CD4-positive, alpha-beta memory T cell (primary cell): ENCODE measurements at regions not wholly inside any gene's neighbourhood (a gene's known extent, or its start where the extent isn't known, plus 50 kb on each side); places are given as distances from the start of the nearest gene placed in this dataset.

ENCODE experiments used
- CTCF ChIA-PET: fragments of 350-600 bp; sonication (Branson Sonifier 250); formaldehyde crosslinking; loops from one replicate; lab custom pipeline; 2021; ENCODE audit warnings: inconsistent platforms; ENCODE audit not compliant: partially characterized antibody; lab: Charles Lee
- POLR2A ChIA-PET: fragments of 350-600 bp; sonication (Branson Sonifier 250); formaldehyde crosslinking; loops from one replicate; lab custom pipeline; 2021; ENCODE audit not compliant: partially characterized antibody; lab: Charles Lee
- DNase-seq, 5 donors: peaks; one replicate each; pipeline versions ENCODE4 v3.0.0 to v3.0.0-alpha.2; 2020 to 2022; ENCODE audit warnings: mixed read lengths in 1 of 5
- H3K27ac ChIP-seq: one replicate; pipeline ENCODE4 v1.7.0; 2013; ENCODE audit warnings: low read depth, low read length
- H3K27me3 ChIP-seq: 2 replicates; pipeline ENCODE4 v1.7.0; 2013; ENCODE audit warnings: mild to moderate bottlenecking, low read length, moderate library complexity; ENCODE audit not compliant: insufficient read depth
- H3K36me3 ChIP-seq: 2 replicates; pipeline ENCODE4 v1.7.0; 2013; ENCODE audit warnings: mild to moderate bottlenecking, low read length, moderate library complexity; ENCODE audit not compliant: insufficient read depth
- H3K4me1 ChIP-seq: 2 replicates; pipeline ENCODE4 v1.7.0; 2013; ENCODE audit warnings: mild to moderate bottlenecking, low read length, moderate library complexity; ENCODE audit not compliant: insufficient read depth
- H3K4me3 ChIP-seq, 2 donors: one replicate each; pipeline ENCODE4 v1.7.0; 2013; ENCODE audit warnings: low read length in 2 of 2, mild to moderate bottlenecking in 1 of 2
- H3K9me3 ChIP-seq, 2 donors: one replicate each; pipeline ENCODE4 v1.7.0; 2013; ENCODE audit warnings: low read length in 2 of 2, control low read depth in 1 of 2; ENCODE audit not compliant: control insufficient read depth in 1 of 2
- H3K27ac Mint-ChIP-seq, 7 donors: one replicate each; pipeline ENCODE4 v1.8.0; 2020 to 2021; ENCODE audit warnings: mixed read lengths in 7 of 7, mild to moderate bottlenecking in 6 of 7, inconsistent platforms in 3 of 7, moderate library complexity in 3 of 7
- H3K27me3 Mint-ChIP-seq, 2 donors: one replicate each; pipeline ENCODE4 v1.8.0; 2020 to 2021; ENCODE audit warnings: mixed read lengths in 2 of 2
- H3K36me3 Mint-ChIP-seq, 2 donors: one replicate each; pipeline ENCODE4 v1.8.0; 2020 to 2021; ENCODE audit warnings: mixed read lengths in 2 of 2, inconsistent platforms in 1 of 2, mild to moderate bottlenecking in 1 of 2
- H3K4me1 Mint-ChIP-seq, 4 donors: one replicate each; pipeline ENCODE4 v1.8.0; 2020 to 2021; ENCODE audit warnings: mixed read lengths in 4 of 4, mild to moderate bottlenecking in 1 of 4
- H3K4me3 Mint-ChIP-seq, 8 donors: one replicate each; pipeline ENCODE4 v1.8.0; 2020 to 2021; ENCODE audit warnings: mixed read lengths in 8 of 8, mild to moderate bottlenecking in 7 of 8, moderate library complexity in 6 of 8, inconsistent platforms in 3 of 8
- H3K9me3 Mint-ChIP-seq, 8 donors: one replicate each; pipeline ENCODE4 v1.8.0; 2020 to 2021; ENCODE audit warnings: mixed read lengths in 8 of 8, mild to moderate bottlenecking in 5 of 8, inconsistent platforms in 3 of 8, moderate library complexity in 1 of 8
- intact Hi-C: fragments of 100-400 bp; cut with micrococcal nuclease; formaldehyde crosslinking; loops from one replicate; pipeline ENCODE4 v1.15.1; 2023

GRCh38 chr10:23820792-23821191 lies 381.9 kb downstream of the OTUD1 start:
- no peaks in the 10 kb centered on the region for H3K4me1 ChIP-seq
- no peak overlapping the region for H3K27ac ChIP-seq
- CTCF ChIA-PET: no interaction called here
- Mint-ChIP-seq H3K4me3 (no peak overlapping the region), H3K27ac (no peak overlapping the region), H3K36me3 (no peaks in the 10 kb centered on the region), H3K9me3 (peaks cover 0 to 2% (median 0%) of the 10 kb centered on the region in 8 donors), H3K4me1 (no peaks in the 10 kb centered on the region), H3K27me3 (no peaks in the 10 kb centered on the region)
- no peaks in the 10 kb centered on the region for H3K9me3 ChIP-seq
- no peaks in the 10 kb centered on the region for H3K36me3 ChIP-seq
- intact Hi-C loops: no loop called here
- POLR2A ChIA-PET: no interaction called here
- no peaks in the 10 kb centered on the region for H3K27me3 ChIP-seq
- no peak for DNase-seq
- H3K4me3 ChIP-seq: no peak overlapping the region

GRCh38 chr10:23824822-23825221 lies 384.1 kb upstream of the KIAA1217 start:
- CTCF ChIA-PET: no interaction called here
- Histone ChIP-seq H3K4me1 (no peaks in the 10 kb centered on the region), H3K27me3 (no peaks in the 10 kb centered on the region), H3K36me3 (no peaks in the 10 kb centered on the region), H3K4me3 (no peak overlapping the region), H3K9me3 (no peaks in the 10 kb centered on the region), H3K27ac (no peak overlapping the region)
- POLR2A ChIA-PET: no interaction called here
- H3K4me3 Mint-ChIP-seq: no peak overlapping the region
- no peak for DNase-seq
- H3K27ac Mint-ChIP-seq: no peak overlapping the region
- H3K27me3 Mint-ChIP-seq: no peaks in the 10 kb centered on the region
- H3K36me3 Mint-ChIP-seq: no peaks in the 10 kb centered on the region
- H3K4me1 Mint-ChIP-seq: no peaks in the 10 kb centered on the region
- intact Hi-C loops: no loop called here
- H3K9me3 Mint-ChIP-seq: peaks cover 0 to 3% (median 0%) of the 10 kb centered on the region in 8 donors

- CTCF ChIA-PET: no interaction called here
- Histone ChIP-seq H3K4me1 (no peaks in the 10 kb centered on the region), H3K9me3 (no peaks in the 10 kb centered on the region), H3K27me3 (no peaks in the 10 kb centered on the region), H3K36me3 (no peaks in the 10 kb centered on the region), H3K27ac (no peak overlapping the region), H3K4me3 (no peak overlapping the region)
- no peak for DNase-seq
- no peaks in the 10 kb centered on the region for H3K27me3 Mint-ChIP-seq
- H3K36me3 Mint-ChIP-seq: no peaks in the 10 kb centered on the region
- no peak overlapping the region for H3K27ac Mint-ChIP-seq
- intact Hi-C loops: no loop called here
- H3K4me1 Mint-ChIP-seq: no peaks in the 10 kb centered on the region
- peaks cover 0 to 3% (median 0%) of the 10 kb centered on the region in 8 donors for H3K9me3 Mint-ChIP-seq
- POLR2A ChIA-PET: no interaction called here
- no peak overlapping the region for H3K4me3 Mint-ChIP-seq
Measured at GRCh38 chr10:23826421-23826820, 382.5 kb upstream of the KIAA1217 start.

- Histone ChIP-seq H3K4me3 (no peak overlapping the region), H3K27ac (no peak overlapping the region), H3K9me3 (no peaks in the 10 kb centered on the region), H3K27me3 (no peaks in the 10 kb centered on the region), H3K4me1 (no peaks in the 10 kb centered on the region), H3K36me3 (no peaks in the 10 kb centered on the region)
- no peaks in the 10 kb centered on the region for H3K4me1 Mint-ChIP-seq
- ChIA-PET CTCF (no interaction called here), POLR2A (no interaction called here)
- H3K36me3 Mint-ChIP-seq: no peaks in the 10 kb centered on the region
- no peaks in the 10 kb centered on the region for H3K27me3 Mint-ChIP-seq
- no peak for DNase-seq
- intact Hi-C loops: no loop called here
- H3K9me3 Mint-ChIP-seq: peaks cover 0 to 4% (median 0%) of the 10 kb centered on the region in 8 donors
- H3K27ac Mint-ChIP-seq: no peak overlapping the region
- H3K4me3 Mint-ChIP-seq: no peak overlapping the region
Measured at GRCh38 chr10:23829556-23829955, 379.4 kb upstream of the KIAA1217 start.

GRCh38 chr10:23834091-23834490 lies 374.8 kb upstream of the KIAA1217 start:
- H3K27me3 Mint-ChIP-seq: peaks cover 0 to 2% of the 10 kb centered on the region in 2 donors
- Histone ChIP-seq H3K27ac (no peak overlapping the region), H3K36me3 (no peaks in the 10 kb centered on the region), H3K9me3 (no peaks in the 10 kb centered on the region), H3K27me3 (no peaks in the 10 kb centered on the region), H3K4me3 (no peak overlapping the region), H3K4me1 (no peaks in the 10 kb centered on the region)
- ChIA-PET CTCF (no interaction called here), POLR2A (no interaction called here)
- intact Hi-C loops: no loop called here
- H3K4me3 Mint-ChIP-seq: no peak overlapping the region
- no peak overlapping the region for H3K27ac Mint-ChIP-seq
- H3K36me3 Mint-ChIP-seq: no peaks in the 10 kb centered on the region
- H3K9me3 Mint-ChIP-seq: peaks cover 0 to 4% (median 2%) of the 10 kb centered on the region in 8 donors
- no peaks in the 10 kb centered on the region for H3K4me1 Mint-ChIP-seq
- DNase-seq: no peak

GRCh38 chr10:23850631-23851030 lies 358.3 kb upstream of the KIAA1217 start:
- Mint-ChIP-seq H3K27ac (no peak overlapping the region), H3K27me3 (no peaks in the 10 kb centered on the region), H3K4me1 (no peaks in the 10 kb centered on the region), H3K4me3 (no peak overlapping the region), H3K9me3 (peaks cover 2 to 15% (median 6%) of the 10 kb centered on the region in 8 donors), H3K36me3 (no peaks in the 10 kb centered on the region)
- Histone ChIP-seq H3K27me3 (no peaks in the 10 kb centered on the region), H3K4me3 (no peak overlapping the region), H3K36me3 (no peaks in the 10 kb centered on the region), H3K9me3 (no peaks in the 10 kb centered on the region), H3K4me1 (no peaks in the 10 kb centered on the region), H3K27ac (no peak overlapping the region)
- POLR2A ChIA-PET: no interaction called here
- no peak for DNase-seq
- CTCF ChIA-PET: no interaction called here
- intact Hi-C loops: no loop called here

- no peaks in the 10 kb centered on the region for H3K36me3 ChIP-seq
- H3K4me1 Mint-ChIP-seq: no peaks in the 10 kb centered on the region
- CTCF ChIA-PET: no interaction called here
Measured at GRCh38 chr10:23859598-23859997, 349.3 kb upstream of the KIAA1217 start.

GRCh38 chr10:23864631-23865147 lies 344.2 kb upstream of the KIAA1217 start:
- Histone ChIP-seq H3K4me3 (no peak overlapping the region), H3K9me3 (no peaks in the 10 kb centered on the region), H3K4me1 (no peaks in the 10 kb centered on the region), H3K36me3 (no peaks in the 10 kb centered on the region), H3K27ac (no peak overlapping the region), H3K27me3 (no peaks in the 10 kb centered on the region)
- Mint-ChIP-seq H3K4me3 (no peak overlapping the region), H3K9me3 (peaks cover 0 to 2% (median under 1%) of the 10 kb centered on the region in 8 donors), H3K4me1 (no peaks in the 10 kb centered on the region), H3K27ac (no peak overlapping the region), H3K27me3 (no peaks in the 10 kb centered on the region), H3K36me3 (no peaks in the 10 kb centered on the region)
- POLR2A ChIA-PET: no interaction called here
- intact Hi-C loops: no loop called here
- CTCF ChIA-PET: no interaction called here
- no peak for DNase-seq

More at GRCh38 chr10:23859598-23859997, 349.3 kb upstream of the KIAA1217 start:
- POLR2A ChIA-PET: no interaction called here
- Mint-ChIP-seq H3K27me3 (no peaks in the 10 kb centered on the region), H3K36me3 (no peaks in the 10 kb centered on the region), H3K27ac (no peak overlapping the region), H3K4me3 (no peak overlapping the region), H3K9me3 (peaks cover 0 to 2% (median 0%) of the 10 kb centered on the region in 8 donors)
- Histone ChIP-seq H3K4me1 (no peaks in the 10 kb centered on the region), H3K4me3 (no peak overlapping the region), H3K27ac (no peak overlapping the region), H3K27me3 (no peaks in the 10 kb centered on the region), H3K9me3 (no peaks in the 10 kb centered on the region)
- DNase-seq: no peak
- intact Hi-C loops: no loop called here
